ENCODE measurements at regions not wholly inside any gene's neighbourhood (a gene's known extent, or its start where the extent isn't known, plus 50 kb on each side); places are given as distances from the start of the nearest gene placed in this dataset.

GRCh38 chr15:95979286-95979685, 351.2 kb upstream of the NR2F2 start:
- TF ChIP-seq JUND (IDR thresholded peaks at IDR 0.05; ENCODE audit: low read depth): no peak
- in situ Hi-C loops (cut with HindIII; ENCODE audit: low pct_unique_long_range_greater_than_20kb, low sequenced_read_pairs): no loop called here
- DNase-seq (ENCODE audit: low read depth in 1 of 2, low spot score in 1 of 2): no peak

- in situ Hi-C loops (cut with HindIII; ENCODE audit: low pct_unique_long_range_greater_than_20kb, low sequenced_read_pairs): no loop called here
- no peak for DNase-seq (ENCODE audit: low read depth in 1 of 2, low spot score in 1 of 2)
- TF ChIP-seq JUND (IDR thresholded peaks at IDR 0.05; ENCODE audit: low read depth): no peak
Observed at GRCh38 chr15:95981209-95981608, 349.3 kb upstream of the NR2F2 start.

GRCh38 chr15:95987299-95987698, 343.2 kb upstream of the NR2F2 start:
- no peak for TF ChIP-seq JUND (IDR thresholded peaks at IDR 0.05; ENCODE audit: low read depth)
- no peak for DNase-seq (ENCODE audit: low read depth in 1 of 2, low spot score in 1 of 2)
- in situ Hi-C loops (cut with HindIII; ENCODE audit: low pct_unique_long_range_greater_than_20kb, low sequenced_read_pairs): no loop called here

- in situ Hi-C loops (cut with HindIII; ENCODE audit: low pct_unique_long_range_greater_than_20kb, low sequenced_read_pairs): no loop called here
- DNase-seq (ENCODE audit: low read depth in 1 of 2, low spot score in 1 of 2): no peak
- no peak for TF ChIP-seq JUND (IDR thresholded peaks at IDR 0.05; ENCODE audit: low read depth)
Observed at GRCh38 chr15:95987886-95988573, 342.5 kb upstream of the NR2F2 start.

DNA sequence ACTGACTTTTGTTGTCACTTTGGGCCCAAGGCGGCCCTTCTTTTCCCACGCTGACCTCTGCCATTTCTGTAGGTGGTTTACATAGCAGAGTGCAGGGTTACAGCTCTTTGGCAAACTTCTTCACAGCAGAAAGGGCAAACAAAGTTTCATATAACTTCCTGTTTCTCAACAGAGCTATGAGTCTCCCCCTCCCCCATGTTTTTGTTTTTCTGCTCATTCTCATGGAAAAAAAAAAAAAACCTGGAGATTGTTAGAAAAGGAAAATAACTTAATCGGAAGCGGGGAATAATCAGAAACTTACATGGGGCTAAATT, 342.0 kb upstream of the NR2F2 start:
- no peak for TF ChIP-seq JUND (IDR thresholded peaks at IDR 0.05; ENCODE audit: low read depth)
- peak in 1 of 2 experiments; percentile 72 for DNase-seq (ENCODE audit: low read depth in 1 of 2, low spot score in 1 of 2)
- in situ Hi-C loops (cut with HindIII; ENCODE audit: low pct_unique_long_range_greater_than_20kb, low sequenced_read_pairs): no loop called here

DNA sequence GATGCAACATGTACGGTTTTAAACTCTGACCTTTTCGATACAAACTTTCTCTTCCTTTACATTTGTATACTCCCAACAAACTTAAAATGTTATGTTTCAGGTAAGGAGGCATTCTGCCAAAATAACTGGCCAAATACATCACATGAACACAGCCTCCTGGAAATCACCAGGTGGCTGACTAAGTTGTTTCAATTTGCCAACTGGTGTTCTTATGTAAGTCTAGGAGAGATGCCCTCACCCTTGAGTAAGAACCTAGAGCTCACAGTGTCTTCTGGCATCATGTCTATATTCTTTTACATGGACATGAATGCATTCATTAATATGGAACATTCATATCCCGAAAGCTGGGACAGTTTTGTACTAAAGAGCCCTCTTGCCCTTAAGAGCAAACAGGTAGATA, 341.1 kb upstream of the NR2F2 start:
- TF ChIP-seq JUND (IDR thresholded peaks at IDR 0.05; ENCODE audit: low read depth): no peak
- no peak for DNase-seq (ENCODE audit: low read depth in 1 of 2, low spot score in 1 of 2)
- in situ Hi-C loops (cut with HindIII; ENCODE audit: low pct_unique_long_range_greater_than_20kb, low sequenced_read_pairs): no loop called here

DNA sequence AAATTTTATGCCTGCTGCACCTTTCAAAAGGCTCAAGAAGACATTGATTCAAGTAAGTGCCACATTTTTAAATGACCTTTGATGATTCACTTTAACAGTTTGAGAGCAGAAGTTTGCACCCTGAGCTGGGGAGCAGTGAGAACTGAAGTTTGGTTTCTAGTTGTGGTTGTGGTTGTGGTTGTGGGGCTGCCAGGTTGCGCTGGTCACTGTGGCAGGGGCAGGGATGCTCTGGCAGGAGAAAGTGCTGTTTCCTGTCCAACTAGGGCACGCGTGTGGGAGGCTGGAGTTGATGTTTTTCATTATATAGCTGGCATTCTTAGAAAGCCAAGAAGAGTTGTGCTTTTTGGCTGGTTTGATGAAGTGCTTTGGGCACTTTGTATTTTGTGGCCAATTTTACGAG, 339.7 kb upstream of the NR2F2 start:
- in situ Hi-C loops (cut with HindIII; ENCODE audit: low pct_unique_long_range_greater_than_20kb, low sequenced_read_pairs): no loop called here
- DNase-seq (ENCODE audit: low read depth in 1 of 2, low spot score in 1 of 2): no peak
- no peak for TF ChIP-seq JUND (IDR thresholded peaks at IDR 0.05; ENCODE audit: low read depth)

- TF ChIP-seq JUND (IDR thresholded peaks at IDR 0.05; ENCODE audit: low read depth): no peak
- no peak for DNase-seq (ENCODE audit: low read depth in 1 of 2, low spot score in 1 of 2)
- in situ Hi-C loops (cut with HindIII; ENCODE audit: low pct_unique_long_range_greater_than_20kb, low sequenced_read_pairs): no loop called here
Observed at GRCh38 chr15:95994418-95994817, 336.1 kb upstream of the NR2F2 start.

DNA sequence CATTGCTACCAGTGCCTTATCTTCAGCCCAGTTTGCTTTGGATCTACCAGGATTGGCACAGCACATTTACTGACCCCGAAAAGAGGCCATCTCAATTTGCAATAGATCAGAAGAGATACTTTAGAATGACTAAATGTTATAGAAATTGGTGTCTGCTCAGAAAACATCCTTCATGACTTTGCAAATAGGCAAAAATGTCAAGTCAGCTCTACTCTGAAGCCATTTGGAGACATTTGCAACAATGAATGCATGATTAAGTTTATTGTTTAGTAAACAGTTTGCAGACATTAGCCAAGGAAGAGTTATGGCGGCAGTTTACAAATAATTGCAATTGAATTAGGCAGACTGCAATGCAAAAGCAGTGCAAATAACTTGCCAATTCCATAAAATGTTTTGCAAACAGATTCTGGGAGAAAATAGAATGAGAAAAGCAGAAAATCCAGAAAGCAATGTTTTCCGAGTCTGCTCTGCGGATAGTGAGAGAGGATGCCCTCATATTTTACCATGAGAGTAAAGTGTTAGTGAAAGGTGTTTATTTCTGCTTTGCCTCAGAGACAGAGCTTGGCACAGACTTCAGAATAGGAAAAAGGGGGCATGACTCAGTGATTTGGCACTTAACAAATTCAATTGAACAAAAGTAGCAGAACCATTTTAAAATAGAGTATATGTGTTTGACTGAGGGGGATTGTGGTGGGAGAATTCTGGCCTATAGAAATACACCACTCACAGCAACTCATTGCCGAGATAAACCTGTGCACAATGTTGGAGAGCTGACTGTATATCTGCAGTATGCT, 334.9 kb upstream of the NR2F2 start:
- no peak for DNase-seq (ENCODE audit: low read depth in 1 of 2, low spot score in 1 of 2)
- no peak for TF ChIP-seq JUND (IDR thresholded peaks at IDR 0.05; ENCODE audit: low read depth)
- in situ Hi-C loops (cut with HindIII; ENCODE audit: low pct_unique_long_range_greater_than_20kb, low sequenced_read_pairs): no loop called here

GRCh38 chr15:95996494-95996893, 334.0 kb upstream of the NR2F2 start:
- TF ChIP-seq JUND (IDR thresholded peaks at IDR 0.05; ENCODE audit: low read depth): no peak
- in situ Hi-C loops (cut with HindIII; ENCODE audit: low pct_unique_long_range_greater_than_20kb, low sequenced_read_pairs): no loop called here

GRCh38 chr15:95998935-95999334, 331.6 kb upstream of the NR2F2 start:
- no peak for TF ChIP-seq JUND (IDR thresholded peaks at IDR 0.05; ENCODE audit: low read depth)
- DNase-seq (ENCODE audit: low read depth in 1 of 2, low spot score in 1 of 2): no peak
- in situ Hi-C loops (cut with HindIII; ENCODE audit: low pct_unique_long_range_greater_than_20kb, low sequenced_read_pairs): no loop called here

More at GRCh38 chr15:95996494-95996893, 334.0 kb upstream of the NR2F2 start:
- no peak for DNase-seq (ENCODE audit: low read depth in 1 of 2, low spot score in 1 of 2)

- peak in 1 of 2 experiments; percentile 61 for DNase-seq (ENCODE audit: low read depth in 1 of 2, low spot score in 1 of 2)
- in situ Hi-C loops (cut with HindIII; ENCODE audit: low pct_unique_long_range_greater_than_20kb, low sequenced_read_pairs): no loop called here
- TF ChIP-seq JUND (IDR thresholded peaks at IDR 0.05; ENCODE audit: low read depth): no peak
Observed at GRCh38 chr15:96002890-96003859, 327.3 kb upstream of the NR2F2 start.

Data from T47D (cell line).